Right lobe of liver (tissue), 6 donors: ENCODE measurements at regions not wholly inside any gene's neighbourhood (a gene's known extent, or its start where the extent isn't known, plus 50 kb on each side); places are given as distances from the start of the nearest gene placed in this dataset.

ENCODE experiments used
- ATAC-seq, 4 donors: fragments of 200-7000 bp; cut with Tn5 transposase; one replicate each; pipeline ENCODE4 v1.9.1; 2020; ENCODE audit warnings: mild to moderate bottlenecking in 4 of 4, moderate library complexity in 4 of 4
- DNase-seq, 3 donors: peaks; one replicate each; pipeline ENCODE4 v3.0.0-alpha.2; 2020
- H3K27ac ChIP-seq, 3 donors: fragments of 200-600 bp; one replicate each; pipeline ENCODE4 v1.8.0; 2022
- H3K27me3 ChIP-seq, 2 donors: fragments of 200-600 bp; one replicate each; pipeline ENCODE4 v1.8.0; 2022
- H3K36me3 ChIP-seq, 4 donors: fragments of 200-600 bp; sonication (generic) in 1 of 4; one replicate each; pipeline versions ENCODE4 v1.5.1 to v1.8.0; 2017 to 2022; ENCODE audit warnings: control low read depth in 1 of 4
- H3K4me1 ChIP-seq, 4 donors: fragments of 200-600 bp; sonication (generic) in 1 of 4; one replicate each; pipeline versions ENCODE4 v1.5.1 to v1.8.0; 2017 to 2022; ENCODE audit warnings: control low read depth in 1 of 4
- H3K4me3 ChIP-seq, 3 donors: fragments of 200-600 bp; one replicate each; pipeline ENCODE4 v1.8.0; 2022
- H3K9me3 ChIP-seq, 4 donors: fragments of 200-600 bp; sonication (generic) in 1 of 4; one replicate each; pipeline versions ENCODE4 v1.5.1 to v1.8.0; 2017 to 2022; ENCODE audit warnings: control low read depth in 1 of 4
- CTCF ChIP-seq, 4 donors: fragments of 200-600 bp in 3 of 4; fragments of 450-650 bp in 1 of 4; IDR thresholded peaks; one replicate each; pipeline versions ENCODE4 v1.5.1 to v1.8.0; 2016 to 2022; ENCODE audit warnings: antibody characterized with exemption in 4 of 4, mild to moderate bottlenecking in 2 of 4
- POLR2A ChIP-seq: fragments of 450-650 bp; IDR thresholded peaks from one replicate; pipeline ENCODE4 v1.6.1; 2017; ENCODE audit warnings: antibody characterized with exemption, mild to moderate bottlenecking
- WGBS: methylation state at CpG from one replicate; pipeline ENCODE4 v1.1.6; 2018; ENCODE audit warnings: low coverage, low lambda C conversion rate; ENCODE audit not compliant: insufficient coverage; ENCODE audit errors: missing lambda C conversion rate; 5-methylcytosine and 5-hydroxymethylcytosine counted together
- intact Hi-C, 2 donors: fragments of 100-400 bp; cut with DNase I; formaldehyde crosslinking; loops; one replicate each; pipeline versions ENCODE4 v1.11.2 to v1.14.1; 2022
- donor health status: DM: no; HTN: yes; CAD: no.
- donor health status: DM: no; HTN: no; CAD: no.
- donor health status: DM: no; HTN: no; CAD: no.
- donor health status: DM: no; HTN: yes; CAD: no.
- donor health status: DM: no; HTN: yes; CAD: no.

- Histone ChIP-seq H3K4me1 (no peaks in the 10 kb centered on the region), H3K27ac (no peak overlapping the region), H3K9me3 (no peaks in the 10 kb centered on the region), H3K27me3 (no peaks in the 10 kb centered on the region), H3K36me3 (no peaks in the 10 kb centered on the region), H3K4me3 (no peak overlapping the region)
- DNase-seq (no peak), ATAC-seq (no peak)
- TF ChIP-seq POLR2A (no peak), CTCF (IDR thresholded peaks at IDR 0.05) (no peak)
- intact Hi-C loops: no loop called here
Observed at GRCh38 chr1:192896376-192896775, 87.5 kb downstream of the RGS2 start.

DNA sequence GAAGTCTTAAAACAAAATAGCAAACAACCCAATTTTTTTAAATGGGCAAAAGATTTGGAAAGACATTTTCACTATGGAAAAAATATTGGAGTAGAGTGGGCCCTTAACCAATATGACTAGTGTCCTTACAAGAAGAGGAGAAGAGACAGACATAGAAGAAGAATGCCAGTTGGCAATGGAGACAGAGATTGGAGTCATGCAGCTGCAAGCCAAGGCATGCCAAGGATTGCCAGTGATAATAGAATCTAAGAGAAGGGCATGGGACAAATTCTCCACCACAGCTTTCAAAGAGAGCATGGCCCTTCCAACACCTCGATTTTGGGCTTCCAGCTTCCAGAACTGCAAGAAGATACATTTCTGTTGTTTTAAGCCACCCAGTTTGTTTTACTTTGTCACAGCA lies 92.7 kb downstream of the RGS2 start:
- no peaks in the 10 kb centered on the region for H3K9me3 ChIP-seq
- 38% methylated on average over 1 of the region's 1 CpG for WGBS
- no peaks in the 10 kb centered on the region for H3K27me3 ChIP-seq
- no peaks in the 10 kb centered on the region for H3K4me1 ChIP-seq
- no peaks in the 10 kb centered on the region for H3K36me3 ChIP-seq
- intact Hi-C loops: no loop called here
- ATAC-seq: no peak
- no peak overlapping the region for H3K27ac ChIP-seq
- TF ChIP-seq CTCF (IDR thresholded peaks at IDR 0.05) (no peak), POLR2A (no peak)
- DNase-seq: no peak
- no peak overlapping the region for H3K4me3 ChIP-seq

DNA sequence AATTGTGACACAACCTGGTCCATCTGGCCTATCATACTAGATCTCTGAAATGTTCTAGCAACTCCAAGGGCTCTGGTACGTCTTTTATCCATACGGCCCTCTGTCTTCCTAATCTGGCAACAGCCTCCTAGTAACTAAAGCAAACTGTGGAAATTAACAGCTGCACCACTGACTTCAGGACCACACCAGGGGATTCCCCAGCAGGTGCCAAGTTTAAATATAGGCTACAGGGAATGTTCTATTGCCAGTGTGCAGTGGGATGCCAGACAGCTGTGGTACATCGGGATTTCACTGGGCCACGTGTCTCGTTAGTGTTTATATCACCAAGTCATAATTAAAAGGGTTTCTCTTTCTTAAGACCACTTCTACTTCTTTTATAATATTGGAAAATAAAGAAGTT lies 94.3 kb downstream of the RGS2 start:
- Histone ChIP-seq H3K4me3 (no peak overlapping the region), H3K4me1 (no peaks in the 10 kb centered on the region), H3K27me3 (no peaks in the 10 kb centered on the region), H3K9me3 (no peaks in the 10 kb centered on the region), H3K36me3 (no peaks in the 10 kb centered on the region), H3K27ac (no peak overlapping the region)
- 95% methylated on average over 4 of the region's 5 CpGs for WGBS
- ATAC-seq (no peak), DNase-seq (no peak)
- TF ChIP-seq CTCF (IDR thresholded peaks at IDR 0.05) (no peak), POLR2A (no peak)
- intact Hi-C loops: no loop called here

- WGBS: 52% methylated on average over 7 of the region's 7 CpGs
- Histone ChIP-seq H3K4me3 (no peak overlapping the region), H3K4me1 (no peaks in the 10 kb centered on the region), H3K9me3 (no peaks in the 10 kb centered on the region), H3K27me3 (no peaks in the 10 kb centered on the region), H3K36me3 (no peaks in the 10 kb centered on the region), H3K27ac (no peak overlapping the region)
- ATAC-seq (peak in 1 of 4 donors; percentile 55), DNase-seq (no peak)
- intact Hi-C loops: no loop called here
- TF ChIP-seq CTCF (IDR thresholded peaks at IDR 0.05) (no peak), POLR2A (no peak)
Observed at GRCh38 chr1:192904438-192904895, 95.6 kb downstream of the RGS2 start.

GRCh38 chr1:192905049-192905448 lies 96.2 kb downstream of the RGS2 start:
- no peak overlapping the region for H3K27ac ChIP-seq
- ATAC-seq (peak in 1 of 4 donors; percentile 24), DNase-seq (no peak)
- H3K4me1 ChIP-seq: no peaks in the 10 kb centered on the region
- no peaks in the 10 kb centered on the region for H3K27me3 ChIP-seq
- H3K9me3 ChIP-seq: no peaks in the 10 kb centered on the region
- no peaks in the 10 kb centered on the region for H3K36me3 ChIP-seq
- TF ChIP-seq POLR2A: no peak
- no peak for TF ChIP-seq CTCF (IDR thresholded peaks at IDR 0.05)
- intact Hi-C loops: no loop called here
- no peak overlapping the region for H3K4me3 ChIP-seq
